ENCODE measurements at regions not wholly inside any gene's neighbourhood (a gene's known extent, or its start where the extent isn't known, plus 50 kb on each side); places are given as distances from the start of the nearest gene placed in this dataset.
A peak's percentile ranks its signal among the peaks of the same experiment; 100 is the strongest.

- Histone ChIP-seq H3K27ac (ENCODE audit: low read depth, low read length) (no peak overlapping the region), H3K4me3 (ENCODE audit: low read length) (no peak overlapping the region), H3K27me3 (ENCODE audit: insufficient read depth, low read length, poor library complexity, severe bottlenecking) (no peaks in the 10 kb centered on the region), H3K4me1 (ENCODE audit: insufficient read depth, low read length) (peaks cover 12% of the 10 kb centered on the region), H3K36me3 (ENCODE audit: insufficient read depth, low read length) (no peaks in the 10 kb centered on the region), H3K9me3 (ENCODE audit: low read length) (no peaks in the 10 kb centered on the region)
- Mint-ChIP-seq H3K9me3 (peaks cover 0 to 2% (median 0%) of the 10 kb centered on the region in 5 donors), H3K4me1 (peaks cover 18 to 29% (median 23%) of the 10 kb centered on the region in 3 donors), H3K36me3 (no peaks in the 10 kb centered on the region), H3K4me3 (no peak overlapping the region), H3K27me3 (peaks cover 20 to 32% of the 10 kb centered on the region in 2 donors), H3K27ac (no peak overlapping the region)
- POLR2A ChIA-PET = no interaction called here
- CTCF ChIA-PET = interaction anchor here (0.9 kb wide), 1 partner anchor 12 kb away, joined by 3 read pairs; no protein-coding TSS in a partner anchor
- no peak for DNase-seq
Measured at GRCh38 chr20:19934792-19935491, 82.2 kb upstream of the NAA20 start.

- H3K36me3 Mint-ChIP-seq = no peaks in the 10 kb centered on the region
- H3K27ac ChIP-seq (ENCODE audit: low read depth, low read length) = no peak overlapping the region
- CTCF ChIA-PET = interaction anchor here (0.9 kb wide), 1 partner anchor 13 kb away, joined by 3 read pairs; no protein-coding TSS in a partner anchor
Measured at GRCh38 chr20:19935842-19936241, 81.3 kb upstream of the NAA20 start.

GRCh38 chr20:19936466-19937200 is 80.5 kb upstream of the NAA20 start:
- H3K36me3 ChIP-seq (ENCODE audit: insufficient read depth, low read length) = no peaks in the 10 kb centered on the region
- no peak overlapping the region for H3K27ac ChIP-seq (ENCODE audit: low read depth, low read length)
- H3K4me3 ChIP-seq (ENCODE audit: low read length) = no peak overlapping the region
- ChIA-PET CTCF (no interaction called here), POLR2A (no interaction called here)
- no peaks in the 10 kb centered on the region for H3K9me3 ChIP-seq (ENCODE audit: low read length)
- Mint-ChIP-seq H3K4me1 (peaks cover 18 to 29% (median 23%) of the 10 kb centered on the region in 3 donors), H3K27ac (peak overlapping the region in 2 of 8 donors; percentile 6 to 52), H3K4me3 (peak overlapping the region in 6 of 7 donors; percentile 37 to 75 (median 44)), H3K9me3 (no peaks in the 10 kb centered on the region), H3K27me3 (peaks cover 18 to 43% of the 10 kb centered on the region in 2 donors), H3K36me3 (no peaks in the 10 kb centered on the region)
- peaks cover 12% of the 10 kb centered on the region for H3K4me1 ChIP-seq (ENCODE audit: insufficient read depth, low read length)
- H3K27me3 ChIP-seq (ENCODE audit: insufficient read depth, low read length, poor library complexity, severe bottlenecking) = no peaks in the 10 kb centered on the region
- no peak for DNase-seq

More at GRCh38 chr20:19935842-19936241, 81.3 kb upstream of the NAA20 start:
- Histone ChIP-seq H3K27me3 (ENCODE audit: insufficient read depth, low read length, poor library complexity, severe bottlenecking) (no peaks in the 10 kb centered on the region), H3K4me1 (ENCODE audit: insufficient read depth, low read length) (peaks cover 12% of the 10 kb centered on the region), H3K9me3 (ENCODE audit: low read length) (no peaks in the 10 kb centered on the region), H3K36me3 (ENCODE audit: insufficient read depth, low read length) (no peaks in the 10 kb centered on the region), H3K4me3 (ENCODE audit: low read length) (no peak overlapping the region)
- no peaks in the 10 kb centered on the region for H3K9me3 Mint-ChIP-seq
- peaks cover 18 to 29% (median 23%) of the 10 kb centered on the region in 3 donors for H3K4me1 Mint-ChIP-seq
- POLR2A ChIA-PET = no interaction called here
- DNase-seq = no peak
- H3K27ac Mint-ChIP-seq = no peak overlapping the region
- H3K4me3 Mint-ChIP-seq = no peak overlapping the region
- peaks cover 18 to 40% of the 10 kb centered on the region in 2 donors for H3K27me3 Mint-ChIP-seq

GRCh38 chr20:19937218-19937617 is 79.9 kb upstream of the NAA20 start:
- ChIA-PET CTCF (no interaction called here), POLR2A (no interaction called here)
- Histone ChIP-seq H3K4me3 (ENCODE audit: low read length) (peak overlapping the region; percentile 52), H3K27me3 (ENCODE audit: insufficient read depth, low read length, poor library complexity, severe bottlenecking) (no peaks in the 10 kb centered on the region), H3K36me3 (ENCODE audit: insufficient read depth, low read length) (no peaks in the 10 kb centered on the region), H3K27ac (ENCODE audit: low read depth, low read length) (no peak overlapping the region), H3K4me1 (ENCODE audit: insufficient read depth, low read length) (peaks cover 12% of the 10 kb centered on the region), H3K9me3 (ENCODE audit: low read length) (no peaks in the 10 kb centered on the region)
- Mint-ChIP-seq H3K9me3 (no peaks in the 10 kb centered on the region), H3K4me1 (peaks cover 18 to 29% (median 23%) of the 10 kb centered on the region in 3 donors), H3K27me3 (peaks cover 23 to 46% of the 10 kb centered on the region in 2 donors), H3K36me3 (no peaks in the 10 kb centered on the region), H3K4me3 (peak overlapping the region; percentile 37 to 75 (median 46)), H3K27ac (peak overlapping the region in 5 of 8 donors; percentile 7 to 52 (median 35))
- DNase-seq = peak in 1 of 5 donors; percentile 3

GRCh38 chr20:19937651-19938420 is 79.3 kb upstream of the NAA20 start:
- Histone ChIP-seq H3K27me3 (ENCODE audit: insufficient read depth, low read length, poor library complexity, severe bottlenecking) (no peaks in the 10 kb centered on the region), H3K9me3 (ENCODE audit: low read length) (no peaks in the 10 kb centered on the region), H3K4me1 (ENCODE audit: insufficient read depth, low read length) (peaks cover 12% of the 10 kb centered on the region), H3K27ac (ENCODE audit: low read depth, low read length) (no peak overlapping the region), H3K4me3 (ENCODE audit: low read length) (peak overlapping the region; percentile 52), H3K36me3 (ENCODE audit: insufficient read depth, low read length) (no peaks in the 10 kb centered on the region)
- peak overlapping the region in 6 of 8 donors; percentile 35 to 89 (median 50) for H3K27ac Mint-ChIP-seq
- peaks cover 24 to 53% of the 10 kb centered on the region in 2 donors for H3K27me3 Mint-ChIP-seq
- POLR2A ChIA-PET = no interaction called here
- peak overlapping the region; percentile 37 to 75 (median 46) for H3K4me3 Mint-ChIP-seq
- DNase-seq = peak in 1 of 5 donors; percentile 30
- H3K36me3 Mint-ChIP-seq = no peaks in the 10 kb centered on the region
- CTCF ChIA-PET = no interaction called here
- H3K9me3 Mint-ChIP-seq = no peaks in the 10 kb centered on the region
- peaks cover 18 to 29% (median 23%) of the 10 kb centered on the region in 3 donors for H3K4me1 Mint-ChIP-seq

GRCh38 chr20:19938421-19939090 is 78.6 kb upstream of the NAA20 start:
- Mint-ChIP-seq H3K36me3 (no peaks in the 10 kb centered on the region), H3K27ac (peak overlapping the region in 4 of 8 donors; percentile 28 to 38 (median 36)), H3K4me3 (peak overlapping the region in 2 of 7 donors; percentile 2 to 3), H3K27me3 (peaks cover 28 to 55% of the 10 kb centered on the region in 2 donors), H3K9me3 (no peaks in the 10 kb centered on the region), H3K4me1 (peaks cover 18 to 29% (median 23%) of the 10 kb centered on the region in 3 donors)
- Histone ChIP-seq H3K27me3 (ENCODE audit: insufficient read depth, low read length, poor library complexity, severe bottlenecking) (no peaks in the 10 kb centered on the region), H3K36me3 (ENCODE audit: insufficient read depth, low read length) (no peaks in the 10 kb centered on the region), H3K9me3 (ENCODE audit: low read length) (no peaks in the 10 kb centered on the region), H3K4me1 (ENCODE audit: insufficient read depth, low read length) (peaks cover 12% of the 10 kb centered on the region), H3K27ac (ENCODE audit: low read depth, low read length) (no peak overlapping the region), H3K4me3 (ENCODE audit: low read length) (no peak overlapping the region)
- ChIA-PET POLR2A (no interaction called here), CTCF (no interaction called here)
- DNase-seq = no peak

- no peak overlapping the region for H3K27ac ChIP-seq (ENCODE audit: low read depth, low read length)
- H3K27me3 ChIP-seq (ENCODE audit: insufficient read depth, low read length, poor library complexity, severe bottlenecking) = no peaks in the 10 kb centered on the region
- no peak for DNase-seq
- no peaks in the 10 kb centered on the region for H3K9me3 ChIP-seq (ENCODE audit: low read length)
- H3K4me1 Mint-ChIP-seq = peaks cover 18 to 29% (median 23%) of the 10 kb centered on the region in 3 donors
- no peak overlapping the region for H3K4me3 ChIP-seq (ENCODE audit: low read length)
- POLR2A ChIA-PET = no interaction called here
- no peak overlapping the region for H3K27ac Mint-ChIP-seq
- CTCF ChIA-PET = no interaction called here
- no peaks in the 10 kb centered on the region for H3K36me3 ChIP-seq (ENCODE audit: insufficient read depth, low read length)
- H3K9me3 Mint-ChIP-seq = no peaks in the 10 kb centered on the region
- no peak overlapping the region for H3K4me3 Mint-ChIP-seq
- no peaks in the 10 kb centered on the region for H3K36me3 Mint-ChIP-seq
- H3K4me1 ChIP-seq (ENCODE audit: insufficient read depth, low read length) = peaks cover 12% of the 10 kb centered on the region
- peaks cover 31 to 52% of the 10 kb centered on the region in 2 donors for H3K27me3 Mint-ChIP-seq
Measured at GRCh38 chr20:19940988-19941460, 76.1 kb upstream of the NAA20 start.
